Ishikawa (cell line): ENCODE measurements at regions not wholly inside any gene's neighbourhood (a gene's known extent, or its start where the extent isn't known, plus 50 kb on each side); places are given as distances from the start of the nearest gene placed in this dataset.

Experiments used
- CEBPB ChIP-seq: IDR thresholded peaks from 2 replicates; pipeline ENCODE4 v1.6.1; 2012
- CREB1 ChIP-seq: IDR thresholded peaks from 2 replicates; pipeline ENCODE4 v1.6.1; 2012; ENCODE audit warnings: low read depth
- EGR1 ChIP-seq: IDR thresholded peaks from 2 replicates; pipeline ENCODE4 v1.6.1; 2012
- EP300 ChIP-seq: IDR thresholded peaks from 2 replicates; pipeline ENCODE4 v1.6.1; 2012; ENCODE audit warnings: borderline replicate concordance
- FOXM1 ChIP-seq: IDR thresholded peaks from 2 replicates; pipeline ENCODE4 v1.6.1; 2012; ENCODE audit warnings: low read depth, borderline replicate concordance
- MAX ChIP-seq: IDR thresholded peaks from 2 replicates; pipeline ENCODE4 v1.6.1; 2012
- NFIC ChIP-seq: IDR thresholded peaks from 2 replicates; pipeline ENCODE4 v1.6.1; 2012
- RAD21 ChIP-seq: IDR thresholded peaks from 2 replicates; pipeline ENCODE4 v1.6.1; 2012; ENCODE audit warnings: low read depth
- TAF1 ChIP-seq: IDR thresholded peaks from 2 replicates; pipeline ENCODE4 v1.6.1; 2012; ENCODE audit warnings: low read depth, mild to moderate bottlenecking
- TCF12 ChIP-seq: IDR thresholded peaks from 2 replicates; pipeline ENCODE4 v1.6.1; 2012; ENCODE audit warnings: low read depth
- TEAD4 ChIP-seq: IDR thresholded peaks from 2 replicates; pipeline ENCODE4 v1.6.1; 2012
- USF1 ChIP-seq: IDR thresholded peaks from 2 replicates; pipeline ENCODE4 v1.6.1; 2012
- YY1 ChIP-seq: IDR thresholded peaks from 2 replicates; pipeline ENCODE4 v1.6.1; 2012; ENCODE audit warnings: low read depth
- ZBTB7A ChIP-seq: IDR thresholded peaks from 2 replicates; pipeline ENCODE4 v1.6.1; 2012; ENCODE audit warnings: low read depth
- TF ChIP-seq, protein P1 (sequence below): IDR thresholded peaks from 2 replicates; pipeline ENCODE4 v1.6.1; 2012; ENCODE audit warnings: low read depth, mild to moderate bottlenecking

- TF ChIP-seq YY1 (no peak), USF1 (no peak), EGR1 (no peak), TAF1 (no peak), EP300 (no peak), CEBPB (no peak), NFIC (no peak), ZBTB7A (no peak), CREB1 (no peak), TCF12 (no peak), TEAD4 (no peak), MAX (no peak), RAD21 (no peak), FOXM1 (no peak)
- TF ChIP-seq, protein P1, sequence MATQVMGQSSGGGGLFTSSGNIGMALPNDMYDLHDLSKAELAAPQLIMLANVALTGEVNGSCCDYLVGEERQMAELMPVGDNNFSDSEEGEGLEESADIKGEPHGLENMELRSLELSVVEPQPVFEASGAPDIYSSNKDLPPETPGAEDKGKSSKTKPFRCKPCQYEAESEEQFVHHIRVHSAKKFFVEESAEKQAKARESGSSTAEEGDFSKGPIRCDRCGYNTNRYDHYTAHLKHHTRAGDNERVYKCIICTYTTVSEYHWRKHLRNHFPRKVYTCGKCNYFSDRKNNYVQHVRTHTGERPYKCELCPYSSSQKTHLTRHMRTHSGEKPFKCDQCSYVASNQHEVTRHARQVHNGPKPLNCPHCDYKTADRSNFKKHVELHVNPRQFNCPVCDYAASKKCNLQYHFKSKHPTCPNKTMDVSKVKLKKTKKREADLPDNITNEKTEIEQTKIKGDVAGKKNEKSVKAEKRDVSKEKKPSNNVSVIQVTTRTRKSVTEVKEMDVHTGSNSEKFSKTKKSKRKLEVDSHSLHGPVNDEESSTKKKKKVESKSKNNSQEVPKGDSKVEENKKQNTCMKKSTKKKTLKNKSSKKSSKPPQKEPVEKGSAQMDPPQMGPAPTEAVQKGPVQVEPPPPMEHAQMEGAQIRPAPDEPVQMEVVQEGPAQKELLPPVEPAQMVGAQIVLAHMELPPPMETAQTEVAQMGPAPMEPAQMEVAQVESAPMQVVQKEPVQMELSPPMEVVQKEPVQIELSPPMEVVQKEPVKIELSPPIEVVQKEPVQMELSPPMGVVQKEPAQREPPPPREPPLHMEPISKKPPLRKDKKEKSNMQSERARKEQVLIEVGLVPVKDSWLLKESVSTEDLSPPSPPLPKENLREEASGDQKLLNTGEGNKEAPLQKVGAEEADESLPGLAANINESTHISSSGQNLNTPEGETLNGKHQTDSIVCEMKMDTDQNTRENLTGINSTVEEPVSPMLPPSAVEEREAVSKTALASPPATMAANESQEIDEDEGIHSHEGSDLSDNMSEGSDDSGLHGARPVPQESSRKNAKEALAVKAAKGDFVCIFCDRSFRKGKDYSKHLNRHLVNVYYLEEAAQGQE: no peak
Measured at GRCh38 chr6:156311291-156311690, 465.9 kb upstream of the ARID1B start.

- TF ChIP-seq MAX: no peak
- no peak for TF ChIP-seq RAD21
- no peak for TF ChIP-seq EP300
- TF ChIP-seq CEBPB: no peak
- TF ChIP-seq NFIC: no peak
- TF ChIP-seq CREB1: no peak
- TF ChIP-seq TCF12: no peak
- no peak for TF ChIP-seq FOXM1
Measured at GRCh38 chr6:156310701-156311100, 466.5 kb upstream of the ARID1B start.

GRCh38 chr6:156309017-156309416 lies 468.2 kb upstream of the ARID1B start:
- TF ChIP-seq YY1: no peak

DNA sequence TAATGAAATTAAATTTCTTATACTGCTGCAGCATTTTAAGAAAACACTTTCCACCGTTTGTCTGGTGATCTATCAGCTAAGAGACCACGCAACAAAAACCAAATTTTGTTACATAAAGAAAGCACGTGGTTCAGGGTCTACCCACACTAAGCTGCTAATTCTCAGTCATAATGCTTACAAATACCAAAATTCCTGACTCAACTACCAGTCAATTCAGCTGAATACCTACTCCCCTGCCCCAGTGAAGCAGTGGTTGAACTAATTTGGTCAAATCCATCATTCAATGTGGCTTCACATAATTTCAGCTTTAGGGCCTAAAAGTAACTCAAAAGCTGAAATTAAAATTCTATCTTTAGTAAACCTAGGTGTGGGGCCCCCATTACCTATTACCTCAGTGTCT lies 468.6 kb upstream of the ARID1B start:
- TF ChIP-seq USF1 (no peak), NFIC (no peak), TAF1 (no peak), ZBTB7A (no peak)

- TF ChIP-seq TEAD4: no peak
- no peak for TF ChIP-seq TCF12
- TF ChIP-seq RAD21: no peak
- TF ChIP-seq EGR1: no peak
- no peak for TF ChIP-seq ZBTB7A
- TF ChIP-seq, protein P1: no peak
- no peak for TF ChIP-seq TAF1
- no peak for TF ChIP-seq YY1
- no peak for TF ChIP-seq FOXM1
- TF ChIP-seq USF1: no peak
- TF ChIP-seq NFIC: no peak
- no peak for TF ChIP-seq MAX
- TF ChIP-seq CEBPB: no peak
- TF ChIP-seq EP300: no peak
- TF ChIP-seq CREB1: no peak
Measured at GRCh38 chr6:156306531-156306930, 470.6 kb upstream of the ARID1B start.

DNA sequence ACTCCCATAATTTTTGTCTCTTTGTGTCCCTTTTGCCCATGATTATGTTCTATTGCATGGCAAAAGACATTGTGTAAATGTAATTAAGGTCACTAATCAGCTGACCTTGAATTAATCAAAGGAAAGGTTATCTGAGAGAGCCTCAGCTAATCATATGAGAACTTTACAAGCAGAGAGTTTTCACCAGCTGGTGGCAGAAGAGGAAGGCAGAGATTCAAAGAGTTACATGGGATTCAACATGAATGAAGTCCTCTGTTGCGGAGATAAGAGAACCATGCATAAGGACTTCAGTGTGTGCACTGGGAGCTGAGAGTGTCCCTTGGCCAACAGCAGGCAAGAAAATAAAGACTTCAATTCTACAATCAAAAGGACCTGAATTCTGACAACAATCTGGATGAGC lies 494.1 kb upstream of the ARID1B start:
- TF ChIP-seq NFIC (no peak), YY1 (no peak), USF1 (no peak), TCF12 (no peak), ZBTB7A (no peak), TAF1 (no peak), TEAD4 (no peak), CREB1 (no peak), RAD21 (no peak), MAX (no peak), EGR1 (no peak), CEBPB (no peak), EP300 (no peak)
- TF ChIP-seq, protein P1: no peak
